Inflammatory macrophage treated with lipopolysaccharide for 1 hour (primary cell): ENCODE measurements at regions not wholly inside any gene's neighbourhood (a gene's known extent, or its start where the extent isn't known, plus 50 kb on each side); places are given as distances from the start of the nearest gene placed in this dataset.

Source experiments
- DNase-seq, 2 donors: peaks; one replicate each; pipeline ENCODE4 v3.0.0-alpha.2; 2020 to 2022

- peak in 1 of 2 donors; percentile 47 for DNase-seq
Observed at GRCh38 chr1:240004086-240004749, 87.5 kb upstream of the FMN2 start.

- DNase-seq, result no peak
Observed at GRCh38 chr1:240005997-240006650, 85.6 kb upstream of the FMN2 start.

DNA sequence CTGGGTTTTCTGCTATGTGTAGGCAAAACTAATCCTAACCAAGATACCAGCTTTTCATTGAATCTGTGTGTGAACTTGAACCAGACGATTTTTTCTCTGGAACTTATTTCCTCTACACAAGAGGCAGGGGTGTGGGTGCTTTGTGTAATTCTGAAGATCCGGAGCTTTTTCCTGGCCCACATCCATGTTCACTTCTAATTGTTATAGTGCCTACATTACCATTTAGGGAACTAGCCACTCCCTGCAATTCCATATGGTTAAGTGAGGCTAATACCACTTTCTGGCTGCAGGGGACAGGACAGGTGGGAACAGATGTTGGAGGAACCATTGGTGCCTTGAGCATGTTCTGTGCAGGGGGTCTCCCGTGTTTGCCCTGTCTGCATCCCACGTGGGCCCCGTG lies 83.4 kb upstream of the FMN2 start:
- DNase-seq, result no peak

GRCh38 chr1:240014051-240014450 lies 77.6 kb upstream of the FMN2 start:
- no peak for DNase-seq

DNA sequence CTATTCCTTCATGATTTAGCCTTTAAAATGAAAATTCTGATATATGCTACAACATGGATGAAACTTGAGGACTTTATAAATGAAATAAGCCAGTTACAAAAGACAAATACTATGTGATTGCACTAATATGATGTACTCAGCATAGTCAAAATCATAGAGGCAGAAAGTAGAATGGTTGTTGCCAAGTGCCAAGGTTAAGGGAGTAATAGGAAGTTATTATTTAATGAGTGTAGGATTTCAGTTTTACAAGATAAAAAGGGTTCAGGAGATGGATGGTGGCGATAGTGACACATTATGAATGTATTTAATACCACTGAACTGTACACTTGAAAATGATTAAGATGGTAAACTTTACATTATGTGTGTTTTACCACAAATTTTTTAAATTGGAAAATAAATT lies 73.1 kb upstream of the FMN2 start:
- no peak for DNase-seq

DNA sequence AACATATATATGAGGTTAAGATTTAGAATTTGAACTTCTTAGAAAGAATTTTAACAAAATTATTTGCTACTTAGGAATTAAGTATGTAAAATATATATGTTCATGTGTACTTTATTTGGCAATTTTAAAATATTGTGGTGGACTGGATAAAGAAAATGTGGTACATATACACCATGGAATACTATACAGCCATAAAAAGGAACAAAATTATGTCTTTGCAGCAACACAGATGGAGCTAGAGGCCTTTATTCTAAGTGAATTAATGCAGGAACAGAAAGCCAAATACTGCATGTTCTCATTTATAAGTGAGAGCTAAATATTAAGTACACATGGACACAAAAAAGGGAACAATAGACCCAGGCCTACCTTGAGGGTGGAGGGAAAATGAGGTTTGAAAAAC lies 72.2 kb upstream of the FMN2 start:
- DNase-seq, result no peak

DNA sequence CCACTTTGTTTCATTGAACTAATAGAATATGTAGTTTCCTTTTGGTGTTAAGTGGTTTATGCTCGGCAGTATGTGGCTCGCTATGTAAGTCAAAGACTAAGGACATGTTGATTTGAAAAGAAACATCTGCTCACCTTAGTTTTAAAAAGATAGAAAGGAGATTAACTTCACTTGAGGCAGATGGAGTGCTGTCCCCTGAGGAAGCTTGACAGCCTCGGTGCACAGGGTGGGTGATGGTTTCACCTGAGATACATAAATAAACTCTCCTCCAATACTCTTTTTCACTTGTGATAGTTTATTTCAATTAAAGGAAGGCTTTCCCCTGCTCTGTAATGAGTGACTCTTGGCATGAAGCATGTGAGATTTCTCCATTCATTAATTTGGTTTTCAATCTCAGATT lies 70.8 kb upstream of the FMN2 start:
- no peak for DNase-seq

- DNase-seq, result no peak
Observed at GRCh38 chr1:240021709-240022108, 70.0 kb upstream of the FMN2 start.

- peak; percentile 11 to 37 for DNase-seq
Observed at GRCh38 chr1:240027059-240027462, 64.6 kb upstream of the FMN2 start.

DNA sequence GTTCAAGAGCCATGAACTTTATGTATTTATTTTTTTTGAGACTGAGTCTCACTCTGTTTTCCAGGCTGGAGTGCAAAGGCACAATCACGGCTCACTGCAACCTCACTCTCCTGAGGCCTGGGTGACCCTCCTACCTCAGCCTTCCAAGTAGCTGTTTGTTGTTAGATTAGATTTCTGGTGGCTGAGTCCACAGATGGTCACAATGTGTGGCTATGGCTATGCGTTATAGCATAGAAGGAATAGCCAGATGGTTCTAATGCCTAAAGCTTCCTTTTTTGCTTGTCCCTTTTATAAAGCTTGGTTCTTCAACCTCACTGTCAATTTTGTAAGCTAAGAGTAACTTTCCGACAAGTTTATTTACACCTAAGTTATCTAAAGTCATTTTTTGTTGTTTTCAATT lies 62.3 kb upstream of the FMN2 start:
- DNase-seq, result no peak

DNA sequence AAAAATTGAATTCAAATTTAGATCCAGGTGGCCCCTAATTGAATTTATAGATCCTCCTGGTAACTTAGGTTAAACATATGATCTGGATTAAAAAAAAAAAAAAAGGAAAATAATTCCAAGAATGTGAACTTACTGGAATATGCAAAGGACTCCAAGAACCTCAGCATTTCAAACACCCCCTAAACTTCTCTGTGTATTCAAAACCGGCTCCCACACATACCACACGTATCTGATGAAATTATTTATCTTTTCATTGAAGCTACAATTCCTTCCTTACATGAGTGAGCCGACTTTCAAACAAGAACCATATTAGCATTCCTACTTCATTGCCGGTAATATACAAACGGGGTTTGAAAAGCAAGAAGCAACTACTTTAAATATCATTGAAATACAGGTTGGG lies 61.4 kb upstream of the FMN2 start:
- no peak for DNase-seq

- no peak for DNase-seq
Observed at GRCh38 chr1:240031009-240031408, 60.7 kb upstream of the FMN2 start.

GRCh38 chr1:240031414-240031813 lies 60.3 kb upstream of the FMN2 start:
- DNase-seq, result no peak

DNA sequence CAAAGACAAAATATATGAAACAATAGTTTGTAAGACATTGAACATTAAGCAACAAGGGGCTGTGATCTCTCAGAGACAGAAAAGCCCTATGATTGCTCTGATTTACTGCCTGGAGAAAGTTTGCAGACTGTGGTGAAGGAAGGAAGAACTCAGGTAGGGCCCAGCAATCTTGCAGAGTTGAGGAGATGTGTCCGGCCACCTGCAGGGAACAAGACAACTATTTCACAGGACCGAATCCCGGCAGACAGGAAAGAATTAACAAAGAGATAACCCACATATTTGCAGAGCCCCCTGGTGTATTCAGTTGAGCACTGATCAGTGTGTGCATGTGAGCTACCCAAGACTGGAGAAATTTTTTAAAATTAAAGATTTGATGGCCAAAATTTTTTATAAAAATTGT lies 58.3 kb upstream of the FMN2 start:
- DNase-seq, result no peak

- DNase-seq, result no peak
Observed at GRCh38 chr1:240036526-240036925, 55.2 kb upstream of the FMN2 start.
